ENCODE measurements at regions not wholly inside any gene's neighbourhood (a gene's known extent, or its start where the extent isn't known, plus 50 kb on each side); places are given as distances from the start of the nearest gene placed in this dataset.

DNA sequence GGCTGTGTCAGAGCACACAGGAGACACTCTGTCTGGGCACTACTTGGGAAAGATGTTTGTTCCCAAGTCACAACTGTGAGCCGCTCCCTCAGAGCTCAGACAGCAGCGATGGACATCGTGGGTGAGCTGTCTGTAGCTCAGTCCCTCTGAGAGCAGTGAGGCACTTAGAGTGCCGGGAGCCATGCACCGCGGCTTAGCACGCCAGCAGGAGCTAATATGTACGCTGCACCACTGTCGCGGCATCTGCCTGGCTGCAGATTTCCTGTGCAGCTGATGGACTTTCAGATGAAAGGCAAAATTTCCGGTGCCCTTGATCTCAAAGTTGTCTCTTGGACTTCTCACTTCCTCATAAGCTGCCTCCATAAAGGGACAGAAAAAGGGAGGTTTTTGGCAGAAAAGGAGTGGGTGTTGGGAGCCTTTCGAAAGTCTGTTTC is 92.8 kb upstream of the ZNF469 start:
- no peak for TF ChIP-seq EZH2 (IDR thresholded peaks at IDR 0.05; ENCODE audit: borderline replicate concordance)
- TF ChIP-seq, protein P1, sequence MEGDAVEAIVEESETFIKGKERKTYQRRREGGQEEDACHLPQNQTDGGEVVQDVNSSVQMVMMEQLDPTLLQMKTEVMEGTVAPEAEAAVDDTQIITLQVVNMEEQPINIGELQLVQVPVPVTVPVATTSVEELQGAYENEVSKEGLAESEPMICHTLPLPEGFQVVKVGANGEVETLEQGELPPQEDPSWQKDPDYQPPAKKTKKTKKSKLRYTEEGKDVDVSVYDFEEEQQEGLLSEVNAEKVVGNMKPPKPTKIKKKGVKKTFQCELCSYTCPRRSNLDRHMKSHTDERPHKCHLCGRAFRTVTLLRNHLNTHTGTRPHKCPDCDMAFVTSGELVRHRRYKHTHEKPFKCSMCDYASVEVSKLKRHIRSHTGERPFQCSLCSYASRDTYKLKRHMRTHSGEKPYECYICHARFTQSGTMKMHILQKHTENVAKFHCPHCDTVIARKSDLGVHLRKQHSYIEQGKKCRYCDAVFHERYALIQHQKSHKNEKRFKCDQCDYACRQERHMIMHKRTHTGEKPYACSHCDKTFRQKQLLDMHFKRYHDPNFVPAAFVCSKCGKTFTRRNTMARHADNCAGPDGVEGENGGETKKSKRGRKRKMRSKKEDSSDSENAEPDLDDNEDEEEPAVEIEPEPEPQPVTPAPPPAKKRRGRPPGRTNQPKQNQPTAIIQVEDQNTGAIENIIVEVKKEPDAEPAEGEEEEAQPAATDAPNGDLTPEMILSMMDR (IDR thresholded peaks at IDR 0.05; ENCODE audit: poor library complexity) = no peak

Measured in hepatocyte (in vitro differentiated cells).